Lung (tissue), 11 donors: ENCODE measurements at regions not wholly inside any gene's neighbourhood (a gene's known extent, or its start where the extent isn't known, plus 50 kb on each side); places are given as distances from the start of the nearest gene placed in this dataset.

Experiments used
- ATAC-seq: fragments of 200-7000 bp; cut with Tn5 transposase; one replicate; pipeline ENCODE4 v1.9.1; 2020; ENCODE audit warnings: moderate number of reproducible peaks; ENCODE audit not compliant: insufficient read depth, low FRiP score
- DNase-seq, 3 donors: peaks; one replicate each; pipeline ENCODE4 v3.0.0-alpha.2; 2013 to 2017
- H3K27ac ChIP-seq, 2 donors: one replicate each; pipeline ENCODE4 v1.5.1; 2013; ENCODE audit warnings: mild to moderate bottlenecking in 2 of 2, moderate library complexity in 2 of 2, control low read depth in 1 of 2, inconsistent platforms in 1 of 2, low read depth in 1 of 2, low read length in 1 of 2
- H3K27me3 ChIP-seq, 3 donors: one replicate each; pipeline ENCODE4 v1.5.1; 2013; ENCODE audit warnings: low read length in 2 of 3; ENCODE audit not compliant: control insufficient read depth in 3 of 3, insufficient read depth in 3 of 3
- H3K36me3 ChIP-seq, 4 donors: one replicate each; pipeline ENCODE4 v1.5.1; 2013; ENCODE audit warnings: low read length in 4 of 4, mild to moderate bottlenecking in 1 of 4, moderate library complexity in 1 of 4; ENCODE audit not compliant: control insufficient read depth in 4 of 4, insufficient read depth in 4 of 4
- H3K4me1 ChIP-seq, 5 donors: one replicate each; pipeline ENCODE4 v1.5.1; 2013; ENCODE audit warnings: low read length in 5 of 5, mild to moderate bottlenecking in 2 of 5, moderate library complexity in 1 of 5; ENCODE audit not compliant: control insufficient read depth in 5 of 5, insufficient read depth in 5 of 5
- H3K4me3 ChIP-seq: one replicate; pipeline ENCODE4 v1.5.1; 2013; ENCODE audit warnings: mild to moderate bottlenecking, control low read depth, moderate library complexity
- H3K9ac ChIP-seq, 2 donors: one replicate each; pipeline ENCODE4 v1.5.1; 2013; ENCODE audit warnings: low read length in 2 of 2, control low read depth in 1 of 2; ENCODE audit not compliant: insufficient read depth in 1 of 2
- H3K9me3 ChIP-seq, 4 donors: one replicate each; pipeline ENCODE4 v1.5.1; 2013; ENCODE audit warnings: low read length in 3 of 4, mild to moderate bottlenecking in 1 of 4, moderate library complexity in 1 of 4; ENCODE audit not compliant: control insufficient read depth in 4 of 4, insufficient read depth in 3 of 4
- CTCF ChIP-seq: IDR thresholded peaks from 2 replicates; pipeline ENCODE4 v1.5.1; 2012; ENCODE audit warnings: mild to moderate bottlenecking; ENCODE audit errors: control extremely low read depth, extremely low read depth
- WGBS, 2 donors: extraction: QIAGEN DNeasy Blood & Tissue Kit; methylation state at CpG; one replicate each; pipeline ENCODE4 v1.1.7; 2013; 5-methylcytosine and 5-hydroxymethylcytosine counted together
- donor health status: control.
- donor health status: control.
- donor health status: Bipolar disorder and iron deficiency.
- donor health status: healthy.
- donor health status: DM: yes; HTN: yes; CAD: no.

GRCh38 chr6:148154668-148155067 is 188.0 kb upstream of the SASH1 start:
- no peak for ATAC-seq
- Histone ChIP-seq H3K9ac (no peak overlapping the region), H3K36me3 (no peaks in the 10 kb centered on the region), H3K27me3 (no peaks in the 10 kb centered on the region), H3K4me3 (no peak overlapping the region), H3K27ac (no peak overlapping the region), H3K9me3 (no peaks in the 10 kb centered on the region), H3K4me1 (no peaks in the 10 kb centered on the region)
- no peak for DNase-seq
- no peak for TF ChIP-seq CTCF

GRCh38 chr6:148155293-148155692 is 187.3 kb upstream of the SASH1 start:
- H3K4me3 ChIP-seq: no peak overlapping the region
- H3K9me3 ChIP-seq: no peaks in the 10 kb centered on the region
- no peaks in the 10 kb centered on the region for H3K4me1 ChIP-seq
- H3K27ac ChIP-seq: no peak overlapping the region
- no peak for TF ChIP-seq CTCF
- ATAC-seq (no peak), DNase-seq (no peak)
- 78 to 88% methylated on average over 6 of the region's 6 CpGs for WGBS, 2 donors
- no peaks in the 10 kb centered on the region for H3K36me3 ChIP-seq
- no peaks in the 10 kb centered on the region for H3K27me3 ChIP-seq
- no peak overlapping the region for H3K9ac ChIP-seq

DNA sequence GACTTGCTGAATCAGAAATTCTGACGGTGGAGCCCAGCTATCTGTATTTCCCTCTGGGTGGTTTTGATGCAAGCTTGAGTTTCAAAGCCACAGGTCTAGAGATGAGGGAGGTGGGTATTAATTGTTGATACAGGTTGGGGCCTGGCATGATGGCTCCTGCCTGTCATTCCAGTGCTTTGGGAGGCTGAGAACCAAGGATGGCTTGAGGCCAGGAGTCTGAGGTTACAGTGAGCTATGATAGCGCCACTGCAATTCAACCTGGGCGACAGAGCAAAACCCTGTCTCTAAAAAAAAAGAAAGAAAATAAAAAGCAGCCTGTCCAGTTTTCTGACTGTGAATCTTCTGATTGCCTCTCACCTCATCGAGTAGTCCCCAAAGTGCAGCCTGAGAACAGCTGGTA is 184.8 kb upstream of the SASH1 start:
- no peak for ATAC-seq
- WGBS, 2 donors: 86 to 94% methylated on average over 4 of the region's 4 CpGs

More for the DNA sequence above, 184.8 kb upstream of the SASH1 start:
- TF ChIP-seq CTCF: no peak
- no peaks in the 10 kb centered on the region for H3K27me3 ChIP-seq
- DNase-seq: no peak
- H3K9ac ChIP-seq: no peak overlapping the region
- no peak overlapping the region for H3K27ac ChIP-seq
- no peaks in the 10 kb centered on the region for H3K4me1 ChIP-seq
- H3K9me3 ChIP-seq: no peaks in the 10 kb centered on the region
- H3K4me3 ChIP-seq: no peak overlapping the region
- no peaks in the 10 kb centered on the region for H3K36me3 ChIP-seq
